ENCODE measurements at regions not wholly inside any gene's neighbourhood (a gene's known extent, or its start where the extent isn't known, plus 50 kb on each side); places are given as distances from the start of the nearest gene placed in this dataset.
"Not testable (repeated sequence)": the region's sequence is repeated elsewhere in the genome, so short reads cannot be mapped to it uniquely, and the experiment has no call there.

GRCh38 chr12:70008944-70009343 lies 183.9 kb downstream of the MYRFL start:
- no peak for DNase-seq

- DNase-seq = no peak
Measured at GRCh38 chr12:70011353-70011752, 186.3 kb downstream of the MYRFL start.

GRCh38 chr12:70013016-70013415 lies 188.0 kb downstream of the MYRFL start:
- not testable (repeated sequence) for DNase-seq

- no peak for DNase-seq
Measured at GRCh38 chr12:70028515-70028914, 203.5 kb downstream of the MYRFL start.

GRCh38 chr12:70028918-70029317 lies 203.9 kb downstream of the MYRFL start:
- no peak for DNase-seq

GRCh38 chr12:70031046-70031445 lies 206.0 kb downstream of the MYRFL start:
- DNase-seq = no peak

GRCh38 chr12:70032076-70032475 lies 207.0 kb downstream of the MYRFL start:
- DNase-seq = no peak

GRCh38 chr12:70033310-70033709 lies 208.3 kb downstream of the MYRFL start:
- DNase-seq = no peak

GRCh38 chr12:70040141-70040540 lies 203.1 kb upstream of the CNOT2 start:
- DNase-seq = no peak

- DNase-seq = no peak
Measured at GRCh38 chr12:70042675-70043074, 200.6 kb upstream of the CNOT2 start.

- DNase-seq = no peak
Measured at GRCh38 chr12:70043490-70044138, 199.6 kb upstream of the CNOT2 start.

- DNase-seq = no peak
Measured at GRCh38 chr12:70044167-70044566, 199.1 kb upstream of the CNOT2 start.

GRCh38 chr12:70045036-70045435 lies 198.2 kb upstream of the CNOT2 start:
- DNase-seq = no peak

GRCh38 chr12:70045514-70045913 lies 197.7 kb upstream of the CNOT2 start:
- no peak for DNase-seq

- DNase-seq = no peak
Measured at GRCh38 chr12:70048521-70049250, 194.5 kb upstream of the CNOT2 start.

GRCh38 chr12:70049596-70050360 lies 193.5 kb upstream of the CNOT2 start:
- peak; percentile 56 for DNase-seq

- DNase-seq = no peak
Measured at GRCh38 chr12:70052476-70052875, 190.8 kb upstream of the CNOT2 start.

GRCh38 chr12:70052931-70053497 lies 190.2 kb upstream of the CNOT2 start:
- DNase-seq = no peak

- no peak for DNase-seq
Measured at GRCh38 chr12:70059373-70059772, 183.9 kb upstream of the CNOT2 start.

GRCh38 chr12:70060634-70061033 lies 182.6 kb upstream of the CNOT2 start:
- DNase-seq = no peak

GRCh38 chr12:70068743-70069142 lies 174.5 kb upstream of the CNOT2 start:
- DNase-seq = no peak

GRCh38 chr12:70069221-70070105 lies 173.8 kb upstream of the CNOT2 start:
- no peak for DNase-seq

Measured in CD4-positive, alpha-beta T cell treated with Interleukin-17A for 1 hour (primary cell).